Gastrocnemius medialis (tissue), 4 donors: ENCODE measurements at regions not wholly inside any gene's neighbourhood (a gene's known extent, or its start where the extent isn't known, plus 50 kb on each side); places are given as distances from the start of the nearest gene placed in this dataset.

Experiments used
- POLR2A ChIP-seq, 2 donors: fragments of 450-650 bp; IDR thresholded peaks; one replicate each; pipeline ENCODE4 v1.6.1; 2017; ENCODE audit warnings: antibody characterized with exemption in 2 of 2, mild to moderate bottlenecking in 2 of 2, moderate library complexity in 2 of 2
- TF ChIP-seq, protein P1 (sequence below), 5 experiments: fragments of 450-650 bp in 3 of 5; fragments of 200-600 bp in 2 of 5; sonication (generic) in 2 of 5; IDR thresholded peaks in 4 of 5; conservative IDR thresholded peaks in 1 of 5; 1 replicate in 4 of 5; 2 replicates in 1 of 5; pipeline ENCODE4 v1.5.1; 2016 to 2019; ENCODE audit warnings: antibody characterized with exemption in 5 of 5, mild to moderate bottlenecking in 3 of 5, moderate library complexity in 3 of 5

DNA sequence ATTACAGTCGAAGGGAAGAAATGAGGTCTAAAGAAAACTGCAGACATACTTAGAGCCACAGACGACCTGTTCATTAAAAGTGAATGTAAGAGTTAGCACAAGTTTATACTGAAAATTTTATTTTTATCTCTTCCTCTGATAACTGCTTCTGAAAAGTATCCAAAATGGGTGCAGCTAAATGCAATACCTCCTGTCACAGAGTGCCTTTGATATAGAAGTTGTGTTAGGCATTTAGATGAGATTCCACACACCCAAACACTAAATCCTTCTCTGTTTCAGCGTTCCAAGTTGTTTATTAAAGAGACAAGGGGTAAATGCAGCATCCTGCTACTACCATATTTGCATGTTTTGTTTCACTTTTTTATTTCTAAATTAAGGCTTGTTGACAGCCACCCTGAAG is 214.7 kb upstream of the TSHZ2 start:
- TF ChIP-seq, protein P1, sequence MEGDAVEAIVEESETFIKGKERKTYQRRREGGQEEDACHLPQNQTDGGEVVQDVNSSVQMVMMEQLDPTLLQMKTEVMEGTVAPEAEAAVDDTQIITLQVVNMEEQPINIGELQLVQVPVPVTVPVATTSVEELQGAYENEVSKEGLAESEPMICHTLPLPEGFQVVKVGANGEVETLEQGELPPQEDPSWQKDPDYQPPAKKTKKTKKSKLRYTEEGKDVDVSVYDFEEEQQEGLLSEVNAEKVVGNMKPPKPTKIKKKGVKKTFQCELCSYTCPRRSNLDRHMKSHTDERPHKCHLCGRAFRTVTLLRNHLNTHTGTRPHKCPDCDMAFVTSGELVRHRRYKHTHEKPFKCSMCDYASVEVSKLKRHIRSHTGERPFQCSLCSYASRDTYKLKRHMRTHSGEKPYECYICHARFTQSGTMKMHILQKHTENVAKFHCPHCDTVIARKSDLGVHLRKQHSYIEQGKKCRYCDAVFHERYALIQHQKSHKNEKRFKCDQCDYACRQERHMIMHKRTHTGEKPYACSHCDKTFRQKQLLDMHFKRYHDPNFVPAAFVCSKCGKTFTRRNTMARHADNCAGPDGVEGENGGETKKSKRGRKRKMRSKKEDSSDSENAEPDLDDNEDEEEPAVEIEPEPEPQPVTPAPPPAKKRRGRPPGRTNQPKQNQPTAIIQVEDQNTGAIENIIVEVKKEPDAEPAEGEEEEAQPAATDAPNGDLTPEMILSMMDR (IDR thresholded peaks at IDR 0.05 in 4 of 5, conservative IDR thresholded peaks at IDR 0.05 in 1 of 5) = no peak
- TF ChIP-seq POLR2A (IDR thresholded peaks at IDR 0.05) = no peak
